ENCODE measurements at regions not wholly inside any gene's neighbourhood (a gene's known extent, or its start where the extent isn't known, plus 50 kb on each side); places are given as distances from the start of the nearest gene placed in this dataset.

- Mint-ChIP-seq H3K4me3 (no peak overlapping the region), H3K36me3 (no peaks in the 10 kb centered on the region), H3K27me3 (peaks cover 27% of the 10 kb centered on the region), H3K27ac (no peak overlapping the region), H3K4me1 (peaks cover 3% of the 10 kb centered on the region), H3K9me3 (peaks cover under 1% of the 10 kb centered on the region)
- DNase-seq: no peak
Observed at GRCh38 chr7:98679741-98680140, 62.7 kb downstream of the NPTX2 start.

GRCh38 chr7:98681511-98681910 is 64.4 kb downstream of the NPTX2 start:
- Mint-ChIP-seq H3K4me1 (peaks cover 3% of the 10 kb centered on the region), H3K9me3 (peaks cover 11% of the 10 kb centered on the region), H3K27ac (no peak overlapping the region)

GRCh38 chr7:98681951-98682350 is 64.9 kb downstream of the NPTX2 start:
- Mint-ChIP-seq H3K27me3 (peaks cover 27% of the 10 kb centered on the region), H3K36me3 (no peaks in the 10 kb centered on the region), H3K4me3 (no peak overlapping the region), H3K9me3 (peaks cover 14% of the 10 kb centered on the region), H3K4me1 (peaks cover 3% of the 10 kb centered on the region), H3K27ac (no peak overlapping the region)
- no peak for DNase-seq

More at GRCh38 chr7:98681511-98681910, 64.4 kb downstream of the NPTX2 start:
- H3K36me3 Mint-ChIP-seq: no peaks in the 10 kb centered on the region
- peaks cover 27% of the 10 kb centered on the region for H3K27me3 Mint-ChIP-seq
- DNase-seq: no peak
- H3K4me3 Mint-ChIP-seq: no peak overlapping the region

GRCh38 chr7:98683514-98683913 is 66.4 kb downstream of the NPTX2 start:
- H3K27me3 Mint-ChIP-seq: peaks cover 27% of the 10 kb centered on the region
- H3K27ac Mint-ChIP-seq: no peak overlapping the region
- H3K4me3 Mint-ChIP-seq: no peak overlapping the region
- H3K9me3 Mint-ChIP-seq: peaks cover 17% of the 10 kb centered on the region
- peaks cover 3% of the 10 kb centered on the region for H3K4me1 Mint-ChIP-seq
- DNase-seq: no peak
- peaks cover 1% of the 10 kb centered on the region for H3K36me3 Mint-ChIP-seq

GRCh38 chr7:98685541-98685940 is 68.5 kb downstream of the NPTX2 start:
- Mint-ChIP-seq H3K4me3 (no peak overlapping the region), H3K36me3 (peaks cover 1% of the 10 kb centered on the region), H3K4me1 (peaks cover 3% of the 10 kb centered on the region), H3K9me3 (peaks cover 27% of the 10 kb centered on the region), H3K27me3 (peaks cover 16% of the 10 kb centered on the region), H3K27ac (no peak overlapping the region)
- DNase-seq: no peak

- Mint-ChIP-seq H3K9me3 (peaks cover 27% of the 10 kb centered on the region), H3K4me3 (no peak overlapping the region), H3K4me1 (peaks cover 3% of the 10 kb centered on the region), H3K27me3 (peaks cover 7% of the 10 kb centered on the region), H3K36me3 (peaks cover 1% of the 10 kb centered on the region), H3K27ac (no peak overlapping the region)
- no peak for DNase-seq
Observed at GRCh38 chr7:98686466-98687080, 69.5 kb downstream of the NPTX2 start.

GRCh38 chr7:98687111-98687751 is 70.1 kb downstream of the NPTX2 start:
- Mint-ChIP-seq H3K9me3 (peaks cover 30% of the 10 kb centered on the region), H3K4me1 (no peaks in the 10 kb centered on the region), H3K36me3 (peaks cover 1% of the 10 kb centered on the region), H3K27me3 (peaks cover under 1% of the 10 kb centered on the region), H3K4me3 (no peak overlapping the region), H3K27ac (no peak overlapping the region)
- no peak for DNase-seq

GRCh38 chr7:98691619-98692018 is 74.5 kb downstream of the NPTX2 start:
- Mint-ChIP-seq H3K9me3 (peaks cover 21% of the 10 kb centered on the region), H3K4me1 (no peaks in the 10 kb centered on the region), H3K27ac (no peak overlapping the region), H3K27me3 (no peaks in the 10 kb centered on the region), H3K4me3 (no peak overlapping the region), H3K36me3 (peaks cover 1% of the 10 kb centered on the region)
- DNase-seq: no peak

GRCh38 chr7:98697083-98697482 is 80.0 kb downstream of the NPTX2 start:
- no peak overlapping the region for H3K27ac Mint-ChIP-seq
- no peaks in the 10 kb centered on the region for H3K36me3 Mint-ChIP-seq
- no peak overlapping the region for H3K4me3 Mint-ChIP-seq
- no peak for DNase-seq
- peaks cover 5% of the 10 kb centered on the region for H3K9me3 Mint-ChIP-seq
- H3K4me1 Mint-ChIP-seq: no peaks in the 10 kb centered on the region
- peaks cover 4% of the 10 kb centered on the region for H3K27me3 Mint-ChIP-seq

- peaks cover 4% of the 10 kb centered on the region for H3K27me3 Mint-ChIP-seq
- no peaks in the 10 kb centered on the region for H3K36me3 Mint-ChIP-seq
- H3K4me3 Mint-ChIP-seq: no peak overlapping the region
- no peak for DNase-seq
- H3K4me1 Mint-ChIP-seq: no peaks in the 10 kb centered on the region
- H3K27ac Mint-ChIP-seq: no peak overlapping the region
- H3K9me3 Mint-ChIP-seq: peaks cover 5% of the 10 kb centered on the region
Observed at GRCh38 chr7:98697485-98698240, 80.6 kb downstream of the NPTX2 start.

- H3K36me3 Mint-ChIP-seq: no peaks in the 10 kb centered on the region
- H3K4me1 Mint-ChIP-seq: no peaks in the 10 kb centered on the region
Observed at GRCh38 chr7:98698976-98699375, 81.9 kb downstream of the NPTX2 start.

GRCh38 chr7:98700533-98700932 is 83.4 kb downstream of the NPTX2 start:
- peaks cover 10% of the 10 kb centered on the region for H3K27me3 Mint-ChIP-seq
- no peak overlapping the region for H3K27ac Mint-ChIP-seq
- no peak overlapping the region for H3K4me3 Mint-ChIP-seq
- peaks cover 3% of the 10 kb centered on the region for H3K9me3 Mint-ChIP-seq
- no peaks in the 10 kb centered on the region for H3K4me1 Mint-ChIP-seq
- DNase-seq: no peak
- no peaks in the 10 kb centered on the region for H3K36me3 Mint-ChIP-seq

More at GRCh38 chr7:98698976-98699375, 81.9 kb downstream of the NPTX2 start:
- Mint-ChIP-seq H3K27ac (no peak overlapping the region), H3K9me3 (peaks cover 3% of the 10 kb centered on the region), H3K4me3 (no peak overlapping the region), H3K27me3 (peaks cover 4% of the 10 kb centered on the region)
- DNase-seq: no peak

- H3K36me3 Mint-ChIP-seq: no peaks in the 10 kb centered on the region
- H3K4me1 Mint-ChIP-seq: no peaks in the 10 kb centered on the region
- H3K27me3 Mint-ChIP-seq: peaks cover 19% of the 10 kb centered on the region
- DNase-seq: no peak
- H3K27ac Mint-ChIP-seq: no peak overlapping the region
- no peak overlapping the region for H3K4me3 Mint-ChIP-seq
- peaks cover 3% of the 10 kb centered on the region for H3K9me3 Mint-ChIP-seq
Observed at GRCh38 chr7:98701372-98701771, 84.3 kb downstream of the NPTX2 start.

GRCh38 chr7:98702021-98702420 is 84.9 kb downstream of the NPTX2 start:
- H3K27me3 Mint-ChIP-seq: peaks cover 23% of the 10 kb centered on the region

GRCh38 chr7:98703916-98704315 is 86.8 kb downstream of the NPTX2 start:
- Mint-ChIP-seq H3K36me3 (no peaks in the 10 kb centered on the region), H3K27ac (no peak overlapping the region), H3K9me3 (no peaks in the 10 kb centered on the region), H3K27me3 (peaks cover 20% of the 10 kb centered on the region), H3K4me3 (no peak overlapping the region), H3K4me1 (no peaks in the 10 kb centered on the region)
- DNase-seq: no peak

More at GRCh38 chr7:98702021-98702420, 84.9 kb downstream of the NPTX2 start:
- Mint-ChIP-seq H3K4me1 (no peaks in the 10 kb centered on the region), H3K4me3 (no peak overlapping the region), H3K27ac (no peak overlapping the region), H3K9me3 (peaks cover 2% of the 10 kb centered on the region), H3K36me3 (no peaks in the 10 kb centered on the region)
- DNase-seq: no peak

Data from activated naive CD8-positive, alpha-beta T cell treated with anti-CD3 and anti-CD28 coated beads for 36 hours (primary cell).